ENCODE measurements at regions not wholly inside any gene's neighbourhood (a gene's known extent, or its start where the extent isn't known, plus 50 kb on each side); places are given as distances from the start of the nearest gene placed in this dataset.
A peak's percentile ranks its signal among the peaks of the same experiment; 100 is the strongest.

GRCh38 chr6:151690303-151690702, 117.2 kb upstream of the ESR1 start:
- Histone ChIP-seq H4K20me1 (ENCODE audit: insufficient read depth, low read length) (no peaks in the 10 kb centered on the region), H2AFZ (ENCODE audit: low read depth, low read length) (peak overlapping the region; percentile 36; the same call in 1 of the 2 replicates), H3K27me3 (ENCODE audit: low read depth, low read length) (no peaks in the 10 kb centered on the region), H3K9ac (ENCODE audit: low read length) (peak overlapping the region; percentile 61), H3K36me3 (replicated peaks; ENCODE audit: low read depth, low read length) (peaks cover 7% of the 10 kb centered on the region), H3K79me2 (ENCODE audit: low read length) (no peaks in the 10 kb centered on the region), H3K27ac (ENCODE audit: low read length) (peak overlapping the region; percentile 89), H3K9me3 (ENCODE audit: insufficient read depth, low read length) (no peaks in the 10 kb centered on the region), H3K4me1 (ENCODE audit: low read length) (peaks cover 25% of the 10 kb centered on the region), H3K4me3 (ENCODE audit: low read length) (peak overlapping the region; percentile 72), H3K4me2 (ENCODE audit: low read length) (peak overlapping the region; percentile 89)
- TF ChIP-seq CTCF (IDR thresholded peaks at IDR 0.05; ENCODE audit: low read depth, low read length), result peak; percentile 62
- TF ChIP-seq EZH2phosphoT487 (IDR thresholded peaks at IDR 0.05; ENCODE audit: low read depth), result no peak

- H3K27ac ChIP-seq (ENCODE audit: low read length), result peak overlapping the region; percentile 89
- no peaks in the 10 kb centered on the region for H3K79me2 ChIP-seq (ENCODE audit: low read length)
- TF ChIP-seq CTCF (IDR thresholded peaks at IDR 0.05; ENCODE audit: low read depth, low read length) (no peak), EZH2phosphoT487 (IDR thresholded peaks at IDR 0.05; ENCODE audit: low read depth) (no peak)
- no peaks in the 10 kb centered on the region for H4K20me1 ChIP-seq (ENCODE audit: insufficient read depth, low read length)
- no peaks in the 10 kb centered on the region for H3K27me3 ChIP-seq (ENCODE audit: low read depth, low read length)
- H3K36me3 ChIP-seq (replicated peaks; ENCODE audit: low read depth, low read length), result peaks cover 7% of the 10 kb centered on the region
- H2AFZ ChIP-seq (ENCODE audit: low read depth, low read length), result peak overlapping the region; percentile 25
- peaks cover 25% of the 10 kb centered on the region for H3K4me1 ChIP-seq (ENCODE audit: low read length)
- no peaks in the 10 kb centered on the region for H3K9me3 ChIP-seq (ENCODE audit: insufficient read depth, low read length)
- H3K9ac ChIP-seq (ENCODE audit: low read length), result peak overlapping the region; percentile 61
- H3K4me3 ChIP-seq (ENCODE audit: low read length), result peak overlapping the region; percentile 72
- peak overlapping the region; percentile 89 for H3K4me2 ChIP-seq (ENCODE audit: low read length)
Observed at GRCh38 chr6:151690768-151691562, 116.5 kb upstream of the ESR1 start.

GRCh38 chr6:151692216-151692615, 115.3 kb upstream of the ESR1 start:
- no peak overlapping the region for H3K4me2 ChIP-seq (ENCODE audit: low read length)
- H3K4me1 ChIP-seq (ENCODE audit: low read length), result peaks cover 25% of the 10 kb centered on the region
- no peaks in the 10 kb centered on the region for H3K9me3 ChIP-seq (ENCODE audit: insufficient read depth, low read length)
- no peak overlapping the region; the same call in 1 of the 2 replicates for H3K27ac ChIP-seq (ENCODE audit: low read length)
- no peak overlapping the region for H2AFZ ChIP-seq (ENCODE audit: low read depth, low read length)
- H3K4me3 ChIP-seq (ENCODE audit: low read length), result no peak overlapping the region
- H3K27me3 ChIP-seq (ENCODE audit: low read depth, low read length), result no peaks in the 10 kb centered on the region
- TF ChIP-seq CTCF (IDR thresholded peaks at IDR 0.05; ENCODE audit: low read depth, low read length), result no peak
- TF ChIP-seq EZH2phosphoT487 (IDR thresholded peaks at IDR 0.05; ENCODE audit: low read depth), result no peak
- H3K9ac ChIP-seq (ENCODE audit: low read length), result no peak overlapping the region
- H4K20me1 ChIP-seq (ENCODE audit: insufficient read depth, low read length), result no peaks in the 10 kb centered on the region
- H3K36me3 ChIP-seq (replicated peaks; ENCODE audit: low read depth, low read length), result peaks cover 7% of the 10 kb centered on the region
- H3K79me2 ChIP-seq (ENCODE audit: low read length), result no peaks in the 10 kb centered on the region

GRCh38 chr6:151693366-151693765, 114.1 kb upstream of the ESR1 start:
- H3K4me1 ChIP-seq (ENCODE audit: low read length), result peaks cover 25% of the 10 kb centered on the region
- no peak overlapping the region for H3K4me3 ChIP-seq (ENCODE audit: low read length)
- H4K20me1 ChIP-seq (ENCODE audit: insufficient read depth, low read length), result no peaks in the 10 kb centered on the region
- TF ChIP-seq EZH2phosphoT487 (IDR thresholded peaks at IDR 0.05; ENCODE audit: low read depth) (no peak), CTCF (IDR thresholded peaks at IDR 0.05; ENCODE audit: low read depth, low read length) (no peak)
- no peaks in the 10 kb centered on the region for H3K9me3 ChIP-seq (ENCODE audit: insufficient read depth, low read length)
- no peaks in the 10 kb centered on the region for H3K27me3 ChIP-seq (ENCODE audit: low read depth, low read length)
- no peak overlapping the region for H3K27ac ChIP-seq (ENCODE audit: low read length)
- peaks cover 7% of the 10 kb centered on the region for H3K36me3 ChIP-seq (replicated peaks; ENCODE audit: low read depth, low read length)
- no peak overlapping the region for H2AFZ ChIP-seq (ENCODE audit: low read depth, low read length)
- no peak overlapping the region for H3K4me2 ChIP-seq (ENCODE audit: low read length)
- H3K9ac ChIP-seq (ENCODE audit: low read length), result no peak overlapping the region
- H3K79me2 ChIP-seq (ENCODE audit: low read length), result no peaks in the 10 kb centered on the region

Measured in OCI-LY3 (cell line).